ENCODE measurements at regions not wholly inside any gene's neighbourhood (a gene's known extent, or its start where the extent isn't known, plus 50 kb on each side); places are given as distances from the start of the nearest gene placed in this dataset.

- DNase-seq (ENCODE audit: extremely low read depth, low read depth): no peak
- TF ChIP-seq CTCF (IDR thresholded peaks at IDR 0.05; ENCODE audit: low read depth, low read length): no peak
Measured at GRCh38 chr1:239706245-239706892, 320.0 kb downstream of the CHRM3 start.

GRCh38 chr1:239707615-239708014 lies 321.2 kb downstream of the CHRM3 start:
- TF ChIP-seq CTCF (IDR thresholded peaks at IDR 0.05; ENCODE audit: low read depth, low read length): no peak

GRCh38 chr1:239708622-239709021 lies 322.3 kb downstream of the CHRM3 start:
- no peak for TF ChIP-seq CTCF (IDR thresholded peaks at IDR 0.05; ENCODE audit: low read depth, low read length)
- DNase-seq (ENCODE audit: extremely low read depth, low read depth): no peak

More at GRCh38 chr1:239707615-239708014, 321.2 kb downstream of the CHRM3 start:
- DNase-seq (ENCODE audit: extremely low read depth, low read depth): no peak

- no peak for DNase-seq (ENCODE audit: extremely low read depth, low read depth)
- TF ChIP-seq CTCF (IDR thresholded peaks at IDR 0.05; ENCODE audit: low read depth, low read length): no peak
Measured at GRCh38 chr1:239711768-239712167, 325.4 kb downstream of the CHRM3 start.

GRCh38 chr1:239717097-239717917 lies 330.9 kb downstream of the CHRM3 start:
- no peak for DNase-seq (ENCODE audit: extremely low read depth, low read depth)
- TF ChIP-seq CTCF (IDR thresholded peaks at IDR 0.05; ENCODE audit: low read depth, low read length): no peak

GRCh38 chr1:239717918-239718184 lies 331.5 kb downstream of the CHRM3 start:
- no peak for DNase-seq (ENCODE audit: extremely low read depth, low read depth)
- no peak for TF ChIP-seq CTCF (IDR thresholded peaks at IDR 0.05; ENCODE audit: low read depth, low read length)

GRCh38 chr1:239718571-239718970 lies 332.2 kb downstream of the CHRM3 start:
- no peak for DNase-seq (ENCODE audit: extremely low read depth, low read depth)
- TF ChIP-seq CTCF (IDR thresholded peaks at IDR 0.05; ENCODE audit: low read depth, low read length): no peak

Measured in AG09319 (cell line).